SU-DHL-6 (cell line): ENCODE measurements at regions not wholly inside any gene's neighbourhood (a gene's known extent, or its start where the extent isn't known, plus 50 kb on each side); places are given as distances from the start of the nearest gene placed in this dataset.

ENCODE experiments used
- EZH2phosphoT487 ChIP-seq: fragments of 200-600 bp; sonication (generic), shearing (Covaris generic); conservative IDR thresholded peaks from 2 replicates; pipeline ENCODE4 v1.6.1; 2018; ENCODE audit warnings: mild to moderate bottlenecking, antibody characterized with exemption, low read length, moderate library complexity, mixed read lengths
- TF ChIP-seq, protein P1 (sequence below): fragments of 200-600 bp; sonication (generic); IDR thresholded peaks from one replicate; pipeline ENCODE4 v1.5.1; 2017; ENCODE audit warnings: antibody characterized with exemption, mild to moderate bottlenecking, low read length, moderate library complexity; ENCODE audit not compliant: insufficient read depth, poor library complexity, severe bottlenecking

DNA sequence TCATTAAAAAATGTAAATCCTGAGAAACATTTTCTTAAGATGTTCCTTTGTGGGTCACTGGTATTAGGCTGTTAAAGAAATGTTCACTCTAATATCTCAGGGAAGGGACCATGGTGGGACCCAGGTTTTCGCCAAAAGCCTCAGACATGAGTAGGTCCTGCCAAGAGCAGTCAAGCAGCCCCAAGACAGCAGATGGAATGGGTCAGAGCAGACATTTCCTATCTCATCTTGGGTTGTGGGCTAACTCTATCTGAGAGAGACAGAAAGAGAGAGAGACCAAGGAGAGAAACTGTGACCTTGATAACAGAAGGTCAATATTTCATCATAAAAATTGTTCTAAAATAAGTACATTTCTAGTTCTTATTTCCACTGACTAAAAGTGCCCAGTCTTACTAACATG is 661.7 kb downstream of the TSN start:
- TF ChIP-seq, protein P1, sequence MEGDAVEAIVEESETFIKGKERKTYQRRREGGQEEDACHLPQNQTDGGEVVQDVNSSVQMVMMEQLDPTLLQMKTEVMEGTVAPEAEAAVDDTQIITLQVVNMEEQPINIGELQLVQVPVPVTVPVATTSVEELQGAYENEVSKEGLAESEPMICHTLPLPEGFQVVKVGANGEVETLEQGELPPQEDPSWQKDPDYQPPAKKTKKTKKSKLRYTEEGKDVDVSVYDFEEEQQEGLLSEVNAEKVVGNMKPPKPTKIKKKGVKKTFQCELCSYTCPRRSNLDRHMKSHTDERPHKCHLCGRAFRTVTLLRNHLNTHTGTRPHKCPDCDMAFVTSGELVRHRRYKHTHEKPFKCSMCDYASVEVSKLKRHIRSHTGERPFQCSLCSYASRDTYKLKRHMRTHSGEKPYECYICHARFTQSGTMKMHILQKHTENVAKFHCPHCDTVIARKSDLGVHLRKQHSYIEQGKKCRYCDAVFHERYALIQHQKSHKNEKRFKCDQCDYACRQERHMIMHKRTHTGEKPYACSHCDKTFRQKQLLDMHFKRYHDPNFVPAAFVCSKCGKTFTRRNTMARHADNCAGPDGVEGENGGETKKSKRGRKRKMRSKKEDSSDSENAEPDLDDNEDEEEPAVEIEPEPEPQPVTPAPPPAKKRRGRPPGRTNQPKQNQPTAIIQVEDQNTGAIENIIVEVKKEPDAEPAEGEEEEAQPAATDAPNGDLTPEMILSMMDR: no peak
- TF ChIP-seq EZH2phosphoT487: no peak
